Endothelial cell (in vitro differentiated cells): ENCODE measurements at regions not wholly inside any gene's neighbourhood (a gene's known extent, or its start where the extent isn't known, plus 50 kb on each side); places are given as distances from the start of the nearest gene placed in this dataset.

Source experiments
- DNase-seq: peaks from one replicate; pipeline ENCODE4 v3.0.0; 2021; ENCODE audit warnings: low spot score
- H3K27ac Mint-ChIP-seq: one replicate; pipeline ENCODE4 v1.8.0; 2021; ENCODE audit warnings: mixed read lengths, inconsistent platforms; ENCODE audit not compliant: unreplicated experiment
- H3K27me3 Mint-ChIP-seq: one replicate; pipeline ENCODE4 v1.8.0; 2021; ENCODE audit warnings: mild to moderate bottlenecking, moderate library complexity, mixed read lengths, inconsistent platforms; ENCODE audit not compliant: unreplicated experiment
- H3K36me3 Mint-ChIP-seq: one replicate; pipeline ENCODE4 v1.8.0; 2021; ENCODE audit warnings: mild to moderate bottlenecking, low read depth, mixed read lengths, inconsistent platforms; ENCODE audit not compliant: unreplicated experiment
- H3K4me1 Mint-ChIP-seq: one replicate; pipeline ENCODE4 v1.8.0; 2021; ENCODE audit warnings: mild to moderate bottlenecking, mixed read lengths, inconsistent platforms; ENCODE audit not compliant: unreplicated experiment
- H3K4me3 Mint-ChIP-seq: one replicate; pipeline ENCODE4 v1.8.0; 2021; ENCODE audit warnings: mild to moderate bottlenecking, mixed read lengths, inconsistent platforms; ENCODE audit not compliant: unreplicated experiment
- H3K9me3 Mint-ChIP-seq: one replicate; pipeline ENCODE4 v1.8.0; 2021; ENCODE audit warnings: mixed read lengths, inconsistent platforms; ENCODE audit not compliant: unreplicated experiment
- TF ChIP-seq, protein P1 (sequence below): fragments of 200-600 bp; sonication (generic); IDR thresholded peaks from one replicate; pipeline ENCODE4 v1.5.0; 2021; ENCODE audit warnings: antibody characterized with exemption; ENCODE audit not compliant: unreplicated experiment

DNA sequence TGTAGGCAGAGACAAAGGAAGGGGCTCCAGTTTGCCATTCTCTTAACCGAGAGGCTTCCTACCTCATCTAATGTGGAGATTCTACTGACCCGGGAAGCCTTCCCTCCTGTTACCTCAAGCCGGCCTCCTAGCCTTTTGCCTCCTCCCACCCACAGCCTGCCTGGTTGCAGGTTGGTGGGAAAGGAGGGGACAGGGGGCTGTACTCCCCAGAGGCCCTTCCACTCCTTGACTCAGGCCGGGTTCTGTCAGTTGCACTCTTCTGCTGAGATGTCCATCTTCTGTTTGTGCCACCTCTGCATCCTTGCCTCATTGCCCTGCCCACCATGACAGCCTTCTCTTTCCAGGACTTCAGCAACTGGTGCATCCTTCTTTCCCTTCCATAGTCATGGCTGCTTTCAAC, 98.0 kb upstream of the SLC44A3 start:
- Mint-ChIP-seq H3K9me3 (no peaks in the 10 kb centered on the region), H3K4me3 (no peak overlapping the region), H3K27me3 (peaks cover 7% of the 10 kb centered on the region), H3K4me1 (peaks cover 2% of the 10 kb centered on the region), H3K36me3 (no peaks in the 10 kb centered on the region), H3K27ac (no peak overlapping the region)
- TF ChIP-seq, protein P1, sequence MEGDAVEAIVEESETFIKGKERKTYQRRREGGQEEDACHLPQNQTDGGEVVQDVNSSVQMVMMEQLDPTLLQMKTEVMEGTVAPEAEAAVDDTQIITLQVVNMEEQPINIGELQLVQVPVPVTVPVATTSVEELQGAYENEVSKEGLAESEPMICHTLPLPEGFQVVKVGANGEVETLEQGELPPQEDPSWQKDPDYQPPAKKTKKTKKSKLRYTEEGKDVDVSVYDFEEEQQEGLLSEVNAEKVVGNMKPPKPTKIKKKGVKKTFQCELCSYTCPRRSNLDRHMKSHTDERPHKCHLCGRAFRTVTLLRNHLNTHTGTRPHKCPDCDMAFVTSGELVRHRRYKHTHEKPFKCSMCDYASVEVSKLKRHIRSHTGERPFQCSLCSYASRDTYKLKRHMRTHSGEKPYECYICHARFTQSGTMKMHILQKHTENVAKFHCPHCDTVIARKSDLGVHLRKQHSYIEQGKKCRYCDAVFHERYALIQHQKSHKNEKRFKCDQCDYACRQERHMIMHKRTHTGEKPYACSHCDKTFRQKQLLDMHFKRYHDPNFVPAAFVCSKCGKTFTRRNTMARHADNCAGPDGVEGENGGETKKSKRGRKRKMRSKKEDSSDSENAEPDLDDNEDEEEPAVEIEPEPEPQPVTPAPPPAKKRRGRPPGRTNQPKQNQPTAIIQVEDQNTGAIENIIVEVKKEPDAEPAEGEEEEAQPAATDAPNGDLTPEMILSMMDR: no peak
- no peak for DNase-seq

DNA sequence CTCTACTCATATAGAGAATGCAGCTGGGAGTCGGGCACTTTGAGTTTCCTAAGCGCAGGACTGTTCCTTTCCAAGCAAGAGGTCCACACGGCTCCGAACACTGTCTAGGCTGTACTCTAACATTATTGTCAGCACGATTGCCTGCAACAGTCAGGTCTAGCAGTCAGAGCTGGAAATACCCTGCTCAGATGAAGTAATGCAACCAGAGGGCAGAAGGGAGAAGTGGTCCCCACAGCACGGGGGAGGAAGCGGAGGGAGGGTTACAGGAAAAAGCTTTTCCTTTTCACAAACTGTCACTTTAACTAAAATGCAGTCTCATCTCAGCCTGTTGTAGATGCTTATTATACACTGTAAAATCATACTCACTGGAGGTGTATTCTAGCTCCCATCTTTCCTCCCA, 98.9 kb upstream of the SLC44A3 start:
- no peak overlapping the region for H3K4me3 Mint-ChIP-seq
- TF ChIP-seq, protein P1: no peak
- H3K27ac Mint-ChIP-seq: no peak overlapping the region
- DNase-seq: no peak
- H3K27me3 Mint-ChIP-seq: peaks cover 7% of the 10 kb centered on the region
- H3K9me3 Mint-ChIP-seq: no peaks in the 10 kb centered on the region
- H3K36me3 Mint-ChIP-seq: no peaks in the 10 kb centered on the region
- H3K4me1 Mint-ChIP-seq: peaks cover 2% of the 10 kb centered on the region

DNA sequence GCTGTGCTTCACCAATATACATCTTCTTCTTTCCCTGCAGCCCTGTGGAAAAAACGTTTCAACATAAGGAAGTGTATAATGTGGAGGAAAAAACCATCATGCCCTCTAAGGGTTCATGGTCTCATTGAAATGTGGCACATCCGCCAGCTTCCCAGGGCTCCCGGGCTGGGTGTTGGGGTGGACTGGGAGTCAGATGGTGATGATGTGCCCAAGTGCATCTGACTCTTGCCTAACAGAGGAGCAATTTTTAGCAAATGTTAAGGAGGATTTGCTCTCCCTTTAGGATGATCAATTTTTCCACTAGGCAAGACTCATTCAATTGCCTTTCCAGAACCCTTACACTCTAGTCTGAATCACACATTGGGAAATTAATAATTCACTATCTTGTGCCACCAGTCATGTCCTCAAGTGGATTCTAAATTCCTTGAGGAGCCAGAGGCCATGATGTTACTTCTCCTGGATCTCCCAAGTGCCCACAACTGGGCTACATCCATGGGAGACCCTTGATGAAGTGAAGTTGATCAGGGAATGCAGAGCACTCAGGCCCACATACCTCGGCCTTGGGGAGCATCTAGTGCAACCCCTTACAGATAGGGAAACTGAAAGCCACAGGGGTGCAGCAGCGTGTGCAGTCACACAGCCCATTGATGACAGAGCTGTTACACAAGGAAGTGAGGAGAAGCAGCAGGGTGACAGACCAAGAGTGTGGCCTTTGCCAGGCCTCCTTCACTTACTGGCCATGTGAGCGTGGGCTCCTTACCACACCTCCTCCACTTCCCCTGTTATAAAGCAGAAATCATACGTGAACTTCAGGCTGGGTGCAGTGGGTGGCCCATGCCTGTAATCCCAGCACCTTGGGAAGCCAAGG, 100.0 kb upstream of the SLC44A3 start:
- Mint-ChIP-seq H3K27ac (no peak overlapping the region), H3K4me1 (peaks cover 2% of the 10 kb centered on the region), H3K36me3 (no peaks in the 10 kb centered on the region), H3K4me3 (no peak overlapping the region), H3K27me3 (peaks cover 7% of the 10 kb centered on the region), H3K9me3 (no peaks in the 10 kb centered on the region)
- DNase-seq: no peak
- TF ChIP-seq, protein P1: no peak

DNA sequence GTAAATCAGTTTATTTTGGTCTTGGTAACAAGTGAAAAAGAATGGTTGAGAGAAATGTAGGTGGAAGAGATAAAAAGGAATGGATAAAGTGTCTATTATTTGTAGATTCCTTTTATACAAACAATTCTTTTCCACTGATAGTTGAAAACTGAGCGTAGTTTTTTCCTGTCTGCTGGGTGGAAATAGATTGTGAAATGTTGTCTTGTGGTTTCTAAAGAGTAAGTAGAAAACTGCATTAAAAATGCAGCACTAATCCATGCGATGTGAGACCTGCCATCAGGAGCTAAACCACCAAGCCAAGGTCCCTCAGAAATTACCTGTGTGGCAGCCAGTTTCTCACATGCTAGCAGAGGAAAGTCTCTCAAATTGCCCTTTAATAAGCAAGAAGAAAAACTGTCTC, 103.2 kb upstream of the SLC44A3 start:
- no peak for DNase-seq
- peaks cover 4% of the 10 kb centered on the region for H3K27me3 Mint-ChIP-seq
- no peaks in the 10 kb centered on the region for H3K9me3 Mint-ChIP-seq
- peaks cover 2% of the 10 kb centered on the region for H3K4me1 Mint-ChIP-seq
- H3K36me3 Mint-ChIP-seq: no peaks in the 10 kb centered on the region
- no peak overlapping the region for H3K4me3 Mint-ChIP-seq
- TF ChIP-seq, protein P1: no peak
- no peak overlapping the region for H3K27ac Mint-ChIP-seq

DNA sequence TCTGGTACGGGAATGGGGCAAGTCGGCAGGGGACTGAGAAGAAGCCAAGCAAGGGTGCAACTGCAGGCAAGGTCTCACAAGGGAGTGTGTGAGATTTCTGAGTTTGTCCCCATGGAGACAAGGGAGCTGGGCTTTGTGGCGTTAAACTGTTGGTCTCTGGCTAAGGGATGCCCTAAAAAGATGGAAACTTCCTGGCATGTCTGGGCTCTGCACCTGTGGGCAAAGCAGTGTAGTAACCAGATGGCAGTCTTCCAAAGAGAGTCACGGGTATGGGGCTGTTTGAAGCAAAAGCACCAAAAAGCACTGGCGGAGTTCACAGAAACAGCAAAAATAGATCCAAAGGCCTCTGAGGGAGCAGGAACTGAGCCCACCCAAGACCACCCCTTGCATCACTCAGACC, 104.8 kb upstream of the SLC44A3 start:
- TF ChIP-seq, protein P1: no peak
- no peak for DNase-seq
- no peak overlapping the region for H3K4me3 Mint-ChIP-seq
- H3K4me1 Mint-ChIP-seq: peaks cover 3% of the 10 kb centered on the region
- H3K9me3 Mint-ChIP-seq: no peaks in the 10 kb centered on the region
- no peaks in the 10 kb centered on the region for H3K36me3 Mint-ChIP-seq
- no peak overlapping the region for H3K27ac Mint-ChIP-seq
- H3K27me3 Mint-ChIP-seq: peaks cover 4% of the 10 kb centered on the region
